ENCODE measurements at regions not wholly inside any gene's neighbourhood (a gene's known extent, or its start where the extent isn't known, plus 50 kb on each side); places are given as distances from the start of the nearest gene placed in this dataset.

GRCh38 chr10:131676800-131677421 lies 223.9 kb upstream of the PPP2R2D start:
- TF ChIP-seq CTCF (IDR thresholded peaks at IDR 0.05; ENCODE audit: low read depth, low read length) = no peak
- ChIA-PET CTCF (no interaction called here), POLR2A (no interaction called here)
- Histone ChIP-seq H3K4me3 (ENCODE audit: low read depth, low read length) (no peak overlapping the region), H3K27me3 (ENCODE audit: control insufficient read depth, insufficient read depth, low read length) (no peaks in the 10 kb centered on the region), H3K27ac (ENCODE audit: low read depth, low read length) (no peak overlapping the region), H3K9me3 (ENCODE audit: control insufficient read depth, insufficient read depth, low read length) (peaks cover 82% of the 10 kb centered on the region)
- DNase-seq (ENCODE audit: low read depth, low spot score) = no peak

- ChIA-PET POLR2A (no interaction called here), CTCF (no interaction called here)
- TF ChIP-seq CTCF (IDR thresholded peaks at IDR 0.05; ENCODE audit: low read depth, low read length) = no peak
- Histone ChIP-seq H3K4me3 (ENCODE audit: low read depth, low read length) (no peak overlapping the region), H3K9me3 (ENCODE audit: control insufficient read depth, insufficient read depth, low read length) (peaks cover 90% of the 10 kb centered on the region), H3K27me3 (ENCODE audit: control insufficient read depth, insufficient read depth, low read length) (no peaks in the 10 kb centered on the region), H3K27ac (ENCODE audit: low read depth, low read length) (no peak overlapping the region)
- DNase-seq (ENCODE audit: low read depth, low spot score) = no peak
These were observed 223.1 kb upstream of the PPP2R2D start for GRCh38 chr10:131677671-131678070.

GRCh38 chr10:131678171-131678570 lies 222.6 kb upstream of the PPP2R2D start:
- peaks cover 90% of the 10 kb centered on the region for H3K9me3 ChIP-seq (ENCODE audit: control insufficient read depth, insufficient read depth, low read length)
- POLR2A ChIA-PET = no interaction called here

GRCh38 chr10:131678613-131679012 lies 222.2 kb upstream of the PPP2R2D start:
- Histone ChIP-seq H3K27me3 (ENCODE audit: control insufficient read depth, insufficient read depth, low read length) (no peaks in the 10 kb centered on the region), H3K9me3 (ENCODE audit: control insufficient read depth, insufficient read depth, low read length) (peaks cover 90% of the 10 kb centered on the region), H3K27ac (ENCODE audit: low read depth, low read length) (no peak overlapping the region), H3K4me3 (ENCODE audit: low read depth, low read length) (no peak overlapping the region)
- no peak for TF ChIP-seq CTCF (IDR thresholded peaks at IDR 0.05; ENCODE audit: low read depth, low read length)
- DNase-seq (ENCODE audit: low read depth, low spot score) = no peak
- POLR2A ChIA-PET = no interaction called here
- CTCF ChIA-PET = interaction anchor here (0.5 kb wide), 1 partner anchor 1552 kb away, joined by 3 read pairs; no protein-coding TSS in a partner anchor

More at GRCh38 chr10:131678171-131678570, 222.6 kb upstream of the PPP2R2D start:
- no peaks in the 10 kb centered on the region for H3K27me3 ChIP-seq (ENCODE audit: control insufficient read depth, insufficient read depth, low read length)
- no peak for TF ChIP-seq CTCF (IDR thresholded peaks at IDR 0.05; ENCODE audit: low read depth, low read length)
- no peak for DNase-seq (ENCODE audit: low read depth, low spot score)
- CTCF ChIA-PET = no interaction called here
- no peak overlapping the region for H3K4me3 ChIP-seq (ENCODE audit: low read depth, low read length)
- no peak overlapping the region for H3K27ac ChIP-seq (ENCODE audit: low read depth, low read length)

- ChIA-PET CTCF (no interaction called here), POLR2A (no interaction called here)
- TF ChIP-seq CTCF (IDR thresholded peaks at IDR 0.05; ENCODE audit: low read depth, low read length) = no peak
These were observed 220.9 kb upstream of the PPP2R2D start for GRCh38 chr10:131679926-131680325.

More at GRCh38 chr10:131679926-131680325, 220.9 kb upstream of the PPP2R2D start:
- H3K27me3 ChIP-seq (ENCODE audit: control insufficient read depth, insufficient read depth, low read length) = no peaks in the 10 kb centered on the region
- H3K9me3 ChIP-seq (ENCODE audit: control insufficient read depth, insufficient read depth, low read length) = peaks cover 91% of the 10 kb centered on the region
- H3K4me3 ChIP-seq (ENCODE audit: low read depth, low read length) = no peak overlapping the region
- DNase-seq (ENCODE audit: low read depth, low spot score) = no peak
- H3K27ac ChIP-seq (ENCODE audit: low read depth, low read length) = no peak overlapping the region
